ENCODE measurements at regions not wholly inside any gene's neighbourhood (a gene's known extent, or its start where the extent isn't known, plus 50 kb on each side); places are given as distances from the start of the nearest gene placed in this dataset.

DNA sequence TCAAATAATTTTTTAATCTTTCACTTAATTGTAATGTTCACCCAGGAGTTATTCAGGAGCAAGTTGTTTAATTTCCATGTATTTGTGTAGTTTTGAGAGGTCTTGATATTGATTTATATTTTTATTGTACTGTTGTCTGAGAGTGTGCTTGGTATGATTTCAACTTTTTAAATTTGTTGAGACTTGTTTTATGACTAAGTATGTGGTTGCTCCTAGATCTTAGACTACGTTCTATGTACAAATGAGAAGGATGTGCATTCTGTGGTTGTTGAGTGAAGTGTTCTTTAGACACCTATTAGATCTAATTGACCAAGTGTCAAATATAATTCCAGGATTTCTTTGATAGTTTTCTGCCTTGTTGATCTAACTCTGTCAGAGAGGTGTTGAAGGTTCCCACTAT, 353.3 kb upstream of the GNPDA2 start:
- no peak for TF ChIP-seq POLR2AphosphoS5 (IDR thresholded peaks at IDR 0.05)
- TF ChIP-seq, protein P1, sequence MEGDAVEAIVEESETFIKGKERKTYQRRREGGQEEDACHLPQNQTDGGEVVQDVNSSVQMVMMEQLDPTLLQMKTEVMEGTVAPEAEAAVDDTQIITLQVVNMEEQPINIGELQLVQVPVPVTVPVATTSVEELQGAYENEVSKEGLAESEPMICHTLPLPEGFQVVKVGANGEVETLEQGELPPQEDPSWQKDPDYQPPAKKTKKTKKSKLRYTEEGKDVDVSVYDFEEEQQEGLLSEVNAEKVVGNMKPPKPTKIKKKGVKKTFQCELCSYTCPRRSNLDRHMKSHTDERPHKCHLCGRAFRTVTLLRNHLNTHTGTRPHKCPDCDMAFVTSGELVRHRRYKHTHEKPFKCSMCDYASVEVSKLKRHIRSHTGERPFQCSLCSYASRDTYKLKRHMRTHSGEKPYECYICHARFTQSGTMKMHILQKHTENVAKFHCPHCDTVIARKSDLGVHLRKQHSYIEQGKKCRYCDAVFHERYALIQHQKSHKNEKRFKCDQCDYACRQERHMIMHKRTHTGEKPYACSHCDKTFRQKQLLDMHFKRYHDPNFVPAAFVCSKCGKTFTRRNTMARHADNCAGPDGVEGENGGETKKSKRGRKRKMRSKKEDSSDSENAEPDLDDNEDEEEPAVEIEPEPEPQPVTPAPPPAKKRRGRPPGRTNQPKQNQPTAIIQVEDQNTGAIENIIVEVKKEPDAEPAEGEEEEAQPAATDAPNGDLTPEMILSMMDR (IDR thresholded peaks at IDR 0.05; ENCODE audit: poor library complexity, severe bottlenecking) = no peak
- no peak for TF ChIP-seq TAF1 (IDR thresholded peaks at IDR 0.05; ENCODE audit: low read depth)
